ENCODE measurements at regions not wholly inside any gene's neighbourhood (a gene's known extent, or its start where the extent isn't known, plus 50 kb on each side); places are given as distances from the start of the nearest gene placed in this dataset.

DNA sequence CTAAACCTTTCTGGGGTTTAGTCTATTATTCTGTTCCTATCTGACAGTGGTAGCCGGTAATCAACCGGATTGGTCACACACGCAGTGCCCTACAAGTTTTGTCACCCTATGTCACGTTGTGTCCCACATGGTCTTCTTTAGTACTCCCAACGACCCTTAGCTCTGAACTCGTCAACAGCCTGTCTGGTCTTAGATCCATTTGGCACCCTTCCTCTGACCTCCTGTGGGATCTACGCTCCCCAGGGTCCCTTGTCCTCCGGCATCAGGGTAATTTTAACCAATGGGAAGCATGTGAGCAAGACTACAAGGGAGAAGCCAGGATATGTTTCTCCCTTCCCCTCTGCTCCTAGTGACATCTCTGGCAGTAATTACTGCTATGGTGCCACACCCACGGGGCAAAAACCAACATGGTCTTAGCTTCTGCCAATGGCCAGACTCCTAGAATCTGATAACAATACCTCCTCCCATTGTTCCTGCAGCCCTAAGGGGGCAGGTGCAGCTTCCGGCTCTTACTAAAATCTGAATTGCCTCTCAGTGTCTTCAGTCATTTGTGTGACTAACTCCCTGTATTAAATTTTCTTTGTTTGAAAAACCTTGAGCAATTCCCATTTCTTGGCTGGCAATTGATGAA lies 56.6 kb downstream of the MAFB start:
- no peak overlapping the region for H3K4ac ChIP-seq (replicated peaks; ENCODE audit: insufficient read length, low read depth, low read length)
- CTCF ChIA-PET (ENCODE audit: partially characterized antibody) = interaction anchor here (0.6 to 1.4 kb wide), 3 partner anchors 25 to 58 kb away, joined by 3 to 5 read pairs (median 5); no protein-coding TSS in a partner anchor
- H2AFZ ChIP-seq (ENCODE audit: low read length) = no peak overlapping the region
- no peak overlapping the region for H3K56ac ChIP-seq (replicated peaks; ENCODE audit: insufficient read length, low read depth, low read length)
- no peak overlapping the region for H2BK20ac ChIP-seq (ENCODE audit: low read length)
- H3K23ac ChIP-seq (ENCODE audit: insufficient read length) = no peak overlapping the region
- H4K8ac ChIP-seq (ENCODE audit: extremely low read depth, insufficient read depth, low read length) = no peak overlapping the region
- no peak overlapping the region for H3K27ac ChIP-seq (ENCODE audit: low read depth, low read length)
- H2BK12ac ChIP-seq (ENCODE audit: low read depth, low read length) = no peak overlapping the region
- H3K27me3 ChIP-seq (replicated peaks in 1 of 4; ENCODE audit: control insufficient read depth in 3 of 4, extremely low read depth in 1 of 4, insufficient read depth in 3 of 4, low read length in 3 of 4) = no peaks in the 10 kb centered on the region
- H3K14ac ChIP-seq (ENCODE audit: insufficient read length) = no peak overlapping the region
- no peaks in the 10 kb centered on the region for H3K79me1 ChIP-seq (ENCODE audit: low read depth, low read length)
- POLR2A ChIA-PET (ENCODE audit: partially characterized antibody) = no interaction called here
- H3K4me3 ChIP-seq (ENCODE audit: extremely low read depth in 1 of 4, insufficient read depth in 2 of 4, low read depth in 3 of 4, low read length in 4 of 4) = no peak overlapping the region
- WGBS, 2 experiments (ENCODE audit: extremely low coverage in 1 of 2, insufficient coverage in 1 of 2, insufficient read length in 1 of 2, insufficient replicate concordance in 2 of 2, low coverage in 1 of 2, low lambda C conversion rate in 2 of 2, missing lambda C conversion rate in 1 of 2) = 86% methylated on average over 10 of the region's 10 CpGs; no CpG with 5 or more reads in 1 of the 2 experiments
- H3K4me2 ChIP-seq (ENCODE audit: insufficient read depth in 1 of 2, low read depth in 2 of 2, low read length in 2 of 2) = no peak overlapping the region
- no peak overlapping the region for H3K18ac ChIP-seq (ENCODE audit: extremely low read depth, low read length)
- no peak overlapping the region for H4K91ac ChIP-seq (replicated peaks; ENCODE audit: insufficient read length, low read length)
- H2BK120ac ChIP-seq (replicated peaks; ENCODE audit: low read depth, low read length) = no peak overlapping the region
- no peaks in the 10 kb centered on the region for H3K9me3 ChIP-seq (ENCODE audit: insufficient read depth in 2 of 2, low read depth in 1 of 2, low read length in 1 of 2)
- H3K9ac ChIP-seq (replicated peaks in 1 of 4; ENCODE audit: extremely low read depth in 1 of 4, low read depth in 3 of 4, low read length in 3 of 4) = no peak overlapping the region
- no peak overlapping the region for H2BK15ac ChIP-seq (ENCODE audit: low read length)
- H3K79me2 ChIP-seq (ENCODE audit: control insufficient read depth in 1 of 2, insufficient read depth in 2 of 2, low read length in 2 of 2) = no peaks in the 10 kb centered on the region
- H3K23me2 ChIP-seq (ENCODE audit: low read depth, low read length) = no peaks in the 10 kb centered on the region
- H2BK5ac ChIP-seq (ENCODE audit: low read depth, low read length) = no peak overlapping the region
- 0 out of 7 replicates have a peak, but pooled peaks cover 0 to 2% (median 0%) of the 10 kb centered on the region in 4 experiments for H3K4me1 ChIP-seq (replicated peaks in 1 of 4; ENCODE audit: control insufficient read depth in 3 of 4, insufficient read depth in 4 of 4, low read length in 3 of 4)
- no peak overlapping the region for H4K5ac ChIP-seq (ENCODE audit: insufficient read length, low read depth, low read length)
- FAIRE-seq (no peak), DNase-seq (ENCODE audit: low read depth in 1 of 2, low spot score in 2 of 2) (no peak)
- no peaks in the 10 kb centered on the region for H4K20me1 ChIP-seq (replicated peaks in 1 of 2; ENCODE audit: control insufficient read depth in 1 of 2, insufficient read depth in 2 of 2, low read length in 2 of 2)
- no peaks in the 10 kb centered on the region for H3K36me3 ChIP-seq (ENCODE audit: control insufficient read depth in 2 of 4, insufficient read depth in 4 of 4, low read length in 3 of 4)
- no peak overlapping the region for H2AK5ac ChIP-seq (ENCODE audit: low read depth, low read length)
- TF ChIP-seq EP300 (IDR thresholded peaks at IDR 0.05; ENCODE audit: borderline replicate concordance in 1 of 2, low read depth in 2 of 2, low read length in 2 of 2) = no peak
- no peak for TF ChIP-seq SIN3A (conservative IDR thresholded peaks at IDR 0.05 in 1 of 2, IDR thresholded peaks at IDR 0.05 in 1 of 2; ENCODE audit: low read depth in 1 of 2, low read length in 2 of 2)
